ENCODE measurements at regions not wholly inside any gene's neighbourhood (a gene's known extent, or its start where the extent isn't known, plus 50 kb on each side); places are given as distances from the start of the nearest gene placed in this dataset.
"Not testable (repeated sequence)": the region's sequence is repeated elsewhere in the genome, so short reads cannot be mapped to it uniquely, and the experiment has no call there.

- DNase-seq (ENCODE audit: low spot score) = no peak
These were observed 156.9 kb upstream of the TTC29 start for GRCh38 chr4:147102596-147102995.

GRCh38 chr4:147103403-147103946 is 157.8 kb upstream of the TTC29 start:
- DNase-seq (ENCODE audit: low spot score) = no peak

GRCh38 chr4:147104768-147105167 is 159.1 kb upstream of the TTC29 start:
- DNase-seq (ENCODE audit: low spot score) = no peak

- no peak for DNase-seq (ENCODE audit: low spot score)
These were observed 162.7 kb upstream of the TTC29 start for GRCh38 chr4:147108409-147108808.

GRCh38 chr4:147109800-147110199 is 164.1 kb upstream of the TTC29 start:
- DNase-seq (ENCODE audit: low spot score) = no peak

- DNase-seq (ENCODE audit: low spot score) = no peak
These were observed 165.1 kb upstream of the TTC29 start for GRCh38 chr4:147110473-147111367.

GRCh38 chr4:147112196-147112595 is 166.5 kb upstream of the TTC29 start:
- DNase-seq (ENCODE audit: low spot score) = not testable (repeated sequence)

GRCh38 chr4:147117431-147117830 is 171.8 kb upstream of the TTC29 start:
- no peak for DNase-seq (ENCODE audit: low spot score)

- DNase-seq (ENCODE audit: low spot score) = no peak
These were observed 172.9 kb upstream of the TTC29 start for GRCh38 chr4:147118528-147118927.

GRCh38 chr4:147122685-147123084 is 177.0 kb upstream of the TTC29 start:
- DNase-seq (ENCODE audit: low spot score) = no peak

GRCh38 chr4:147123146-147123545 is 177.5 kb upstream of the TTC29 start:
- no peak for DNase-seq (ENCODE audit: low spot score)

- DNase-seq (ENCODE audit: low spot score) = no peak
These were observed 183.1 kb upstream of the TTC29 start for GRCh38 chr4:147128787-147129186.

GRCh38 chr4:147129687-147130086 is 184.0 kb upstream of the TTC29 start:
- no peak for DNase-seq (ENCODE audit: low spot score)

GRCh38 chr4:147134536-147135210 is 189.0 kb upstream of the TTC29 start:
- no peak for DNase-seq (ENCODE audit: low spot score)

- no peak for DNase-seq (ENCODE audit: low spot score)
These were observed 190.6 kb upstream of the TTC29 start for GRCh38 chr4:147136310-147136709.

- DNase-seq (ENCODE audit: low spot score) = no peak
These were observed 191.1 kb upstream of the TTC29 start for GRCh38 chr4:147136751-147137150.

GRCh38 chr4:147137280-147137679 is 191.6 kb upstream of the TTC29 start:
- no peak for DNase-seq (ENCODE audit: low spot score)

- no peak for DNase-seq (ENCODE audit: low spot score)
These were observed 192.5 kb upstream of the TTC29 start for GRCh38 chr4:147138171-147138570.

GRCh38 chr4:147139455-147140198 is 194.0 kb upstream of the TTC29 start:
- DNase-seq (ENCODE audit: low spot score) = no peak

- no peak for DNase-seq (ENCODE audit: low spot score)
These were observed 206.1 kb upstream of the TTC29 start for GRCh38 chr4:147151763-147152162.

GRCh38 chr4:147157860-147158701 is 212.4 kb upstream of the TTC29 start:
- DNase-seq (ENCODE audit: low spot score) = no peak

Measured in NAMALWA (cell line).